ENCODE measurements at regions not wholly inside any gene's neighbourhood (a gene's known extent, or its start where the extent isn't known, plus 50 kb on each side); places are given as distances from the start of the nearest gene placed in this dataset.
A peak's percentile ranks its signal among the peaks of the same experiment; 100 is the strongest.

- DNase-seq (ENCODE audit: low read depth), result no peak
- H3K4me3 ChIP-seq (ENCODE audit: low read length), result no peak overlapping the region
- TF ChIP-seq CTCF (IDR thresholded peaks at IDR 0.05; ENCODE audit: insufficient read depth, low read depth, low read length, missing control alignments), result no peak
Observed at GRCh38 chrX:95029571-95029970, 1355.6 kb downstream of the FAM133A start.

GRCh38 chrX:95040104-95040503 lies 1366.1 kb downstream of the FAM133A start:
- TF ChIP-seq CTCF (IDR thresholded peaks at IDR 0.05; ENCODE audit: insufficient read depth, low read depth, low read length, missing control alignments), result no peak
- no peak for DNase-seq (ENCODE audit: low read depth)
- H3K4me3 ChIP-seq (ENCODE audit: low read length), result no peak overlapping the region

GRCh38 chrX:95044331-95044730 lies 1370.3 kb downstream of the FAM133A start:
- H3K4me3 ChIP-seq (ENCODE audit: low read length), result no peak overlapping the region
- DNase-seq (ENCODE audit: low read depth), result no peak
- TF ChIP-seq CTCF (IDR thresholded peaks at IDR 0.05; ENCODE audit: insufficient read depth, low read depth, low read length, missing control alignments), result no peak

GRCh38 chrX:95055991-95056390 lies 1382.0 kb downstream of the FAM133A start:
- no peak for TF ChIP-seq CTCF (IDR thresholded peaks at IDR 0.05; ENCODE audit: insufficient read depth, low read depth, low read length, missing control alignments)
- DNase-seq (ENCODE audit: low read depth), result no peak
- H3K4me3 ChIP-seq (ENCODE audit: low read length), result no peak overlapping the region

GRCh38 chrX:95056901-95057300 lies 1382.9 kb downstream of the FAM133A start:
- H3K4me3 ChIP-seq (ENCODE audit: low read length), result no peak overlapping the region
- no peak for TF ChIP-seq CTCF (IDR thresholded peaks at IDR 0.05; ENCODE audit: insufficient read depth, low read depth, low read length, missing control alignments)
- no peak for DNase-seq (ENCODE audit: low read depth)

- DNase-seq (ENCODE audit: low read depth), result no peak
- no peak for TF ChIP-seq CTCF (IDR thresholded peaks at IDR 0.05; ENCODE audit: insufficient read depth, low read depth, low read length, missing control alignments)
- no peak overlapping the region for H3K4me3 ChIP-seq (ENCODE audit: low read length)
Observed at GRCh38 chrX:95057341-95057740, 1383.3 kb downstream of the FAM133A start.

GRCh38 chrX:95058815-95059214 lies 1384.8 kb downstream of the FAM133A start:
- TF ChIP-seq CTCF (IDR thresholded peaks at IDR 0.05; ENCODE audit: insufficient read depth, low read depth, low read length, missing control alignments), result no peak
- peak; percentile 42 for DNase-seq (ENCODE audit: low read depth)
- no peak overlapping the region for H3K4me3 ChIP-seq (ENCODE audit: low read length)

Measured in epithelial cell of esophagus (primary cell).